GM21786 (cell line): ENCODE measurements at regions not wholly inside any gene's neighbourhood (a gene's known extent, or its start where the extent isn't known, plus 50 kb on each side); places are given as distances from the start of the nearest gene placed in this dataset.
"Not testable (repeated sequence)": the region's sequence is repeated elsewhere in the genome, so short reads cannot be mapped to it uniquely, and the experiment has no call there.

Experiments used
- ATAC-seq: cut with Tn5 transposase; IDR thresholded peaks from one replicate; pipeline ENCODE4 v1.9.1; 2021; ENCODE audit not compliant: unreplicated experiment

DNA sequence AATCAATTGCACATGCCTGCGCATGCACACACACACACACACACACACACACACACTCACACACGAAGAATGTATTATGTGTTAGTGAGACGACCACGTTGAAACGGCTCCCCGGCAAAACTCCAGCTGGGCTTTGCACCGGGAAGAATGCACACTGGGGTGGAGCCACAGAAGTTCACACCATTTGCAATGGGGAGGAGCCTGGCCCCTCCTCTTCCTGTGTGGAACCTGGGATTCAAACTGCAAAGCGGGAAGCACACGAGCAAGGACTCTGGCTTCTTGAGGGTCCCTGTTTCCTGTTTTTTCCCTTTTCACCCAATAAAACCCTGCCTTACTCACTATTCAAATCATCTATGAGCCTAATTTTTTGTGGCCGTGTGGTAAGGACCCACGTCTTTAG, 304.0 kb upstream of the TMEFF2 start:
- no peak for ATAC-seq

DNA sequence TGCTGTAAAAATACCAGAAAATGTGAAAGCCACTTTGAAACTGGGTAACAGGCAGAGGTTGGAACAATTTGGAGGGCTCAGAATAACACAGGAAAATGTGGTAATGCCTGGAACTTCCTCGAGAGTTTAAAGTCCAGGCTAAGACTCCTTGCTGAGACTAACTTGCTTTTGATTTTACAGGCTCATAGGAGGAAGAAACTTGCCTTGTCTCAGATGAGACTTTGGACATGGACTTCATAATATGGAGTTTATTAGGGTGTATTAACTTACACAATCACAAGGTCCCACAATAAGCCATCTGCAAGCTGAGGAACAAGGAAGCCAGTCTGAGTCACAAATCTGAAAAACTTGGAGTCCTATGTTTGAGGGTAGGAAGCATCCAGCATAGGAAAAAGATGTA, 293.4 kb upstream of the TMEFF2 start:
- not testable (repeated sequence) for ATAC-seq

DNA sequence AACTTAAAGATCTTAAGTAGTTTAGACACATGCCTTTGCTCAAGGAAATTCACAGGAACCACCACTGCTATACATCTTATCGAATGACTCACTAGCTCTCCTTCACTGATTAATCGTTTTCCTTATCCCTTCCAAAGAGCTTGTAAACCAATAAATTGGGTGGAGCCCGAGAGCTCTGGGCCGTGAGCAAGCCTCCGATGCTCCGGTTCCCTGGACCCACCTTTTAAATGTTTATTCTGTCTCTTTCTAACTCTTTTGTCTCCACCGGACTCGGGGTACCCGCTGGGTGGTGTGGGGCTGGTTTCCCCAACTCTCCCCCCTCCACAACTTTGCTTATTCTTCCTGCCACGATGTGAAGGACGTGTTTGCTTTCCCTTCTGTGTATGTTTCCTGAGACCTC, 292.9 kb upstream of the TMEFF2 start:
- no peak for ATAC-seq

DNA sequence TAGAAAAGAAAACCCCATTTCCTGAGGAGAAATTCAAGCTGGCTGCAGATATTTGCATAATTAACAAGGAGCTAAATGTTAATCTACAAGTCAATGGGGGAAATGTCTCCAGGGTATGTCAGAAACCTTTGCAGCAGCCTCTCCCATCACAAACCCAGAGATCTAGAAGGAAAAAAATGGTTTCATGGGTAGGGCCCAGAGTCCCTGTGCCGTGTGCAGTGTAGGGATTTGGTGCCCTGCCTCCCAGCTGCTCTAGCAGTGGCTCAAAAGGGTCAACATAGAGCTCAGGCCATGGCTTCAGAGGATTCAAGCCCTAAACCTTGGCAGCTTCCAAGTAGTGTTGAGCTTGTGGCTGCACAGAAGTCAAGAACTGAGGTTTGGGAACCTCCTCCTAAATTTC, 290.2 kb upstream of the TMEFF2 start:
- ATAC-seq: no peak

DNA sequence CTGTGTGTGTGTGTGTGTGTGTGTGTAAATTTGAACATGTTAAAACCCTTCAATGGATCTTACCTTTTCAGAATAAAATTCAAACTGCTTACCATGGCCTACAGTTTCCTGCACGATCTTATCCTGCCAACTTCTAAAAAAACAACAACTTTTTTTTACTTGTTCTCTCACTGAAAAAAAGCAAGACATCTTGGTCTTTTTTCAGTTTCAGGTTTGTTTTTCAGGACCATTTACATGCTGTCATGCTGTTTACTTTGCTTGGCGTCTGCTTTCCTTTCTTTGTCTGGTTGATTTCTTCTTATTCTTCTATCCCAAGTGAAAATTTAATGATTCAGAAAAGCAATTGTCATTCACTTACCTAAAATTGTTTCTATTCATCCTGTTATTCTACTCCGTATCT, 286.3 kb upstream of the TMEFF2 start:
- ATAC-seq: no peak

DNA sequence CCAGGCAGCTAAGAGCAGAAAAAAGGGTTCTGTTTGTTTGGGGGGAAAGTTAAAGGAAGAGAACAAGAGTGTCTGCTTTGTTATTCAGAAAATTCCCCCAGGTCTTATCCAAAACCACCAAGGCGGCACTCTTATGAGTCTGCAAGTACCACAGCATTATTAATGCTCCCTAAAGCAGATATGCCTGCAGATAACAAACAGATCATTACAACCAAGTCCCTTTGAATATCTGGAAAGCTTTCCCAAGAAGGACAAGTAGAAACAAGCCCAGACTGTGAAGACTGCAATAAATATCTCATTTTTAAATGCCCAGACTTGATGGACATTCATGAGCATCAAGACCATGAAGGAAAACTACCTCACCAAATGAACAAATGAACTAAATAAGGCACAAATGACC, 278.6 kb upstream of the TMEFF2 start:
- ATAC-seq: no peak

DNA sequence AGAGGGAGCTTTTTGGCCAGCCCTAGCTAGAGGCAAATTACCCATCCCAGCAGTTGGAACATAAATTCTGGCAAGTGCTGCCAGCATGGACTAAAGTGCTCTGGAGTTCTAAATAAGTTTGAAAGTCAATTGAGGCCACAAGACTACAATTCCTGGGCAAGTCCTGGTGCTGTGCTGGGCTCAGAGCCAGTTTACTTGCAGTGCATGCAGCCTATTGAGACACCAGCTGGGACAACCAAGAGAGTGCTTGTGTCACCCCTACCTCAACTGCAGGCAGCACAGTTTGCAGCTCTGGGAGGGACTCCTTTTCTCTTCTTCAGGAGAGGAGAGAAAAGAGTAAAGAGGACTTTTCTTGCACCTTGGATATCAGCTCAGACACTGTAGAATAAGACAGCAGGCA, 277.2 kb upstream of the TMEFF2 start:
- no peak for ATAC-seq

DNA sequence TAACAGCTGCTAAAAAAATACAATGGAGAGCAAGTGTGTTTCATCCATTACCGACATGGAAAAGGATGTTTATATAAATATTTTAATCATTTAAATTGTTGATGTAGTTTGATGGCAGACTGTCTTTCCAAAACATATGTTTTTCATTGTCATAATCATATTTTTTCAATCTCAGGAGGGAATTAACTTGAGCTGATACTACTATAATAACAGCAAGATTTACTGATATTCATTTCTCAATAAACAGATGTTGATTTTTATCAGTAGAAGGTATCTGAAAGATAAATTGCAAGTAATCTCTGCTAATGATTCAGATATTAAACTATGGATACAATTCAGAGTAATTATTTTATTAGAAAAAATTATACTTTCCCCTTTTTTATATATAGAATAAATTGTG, 274.9 kb upstream of the TMEFF2 start:
- no peak for ATAC-seq

DNA sequence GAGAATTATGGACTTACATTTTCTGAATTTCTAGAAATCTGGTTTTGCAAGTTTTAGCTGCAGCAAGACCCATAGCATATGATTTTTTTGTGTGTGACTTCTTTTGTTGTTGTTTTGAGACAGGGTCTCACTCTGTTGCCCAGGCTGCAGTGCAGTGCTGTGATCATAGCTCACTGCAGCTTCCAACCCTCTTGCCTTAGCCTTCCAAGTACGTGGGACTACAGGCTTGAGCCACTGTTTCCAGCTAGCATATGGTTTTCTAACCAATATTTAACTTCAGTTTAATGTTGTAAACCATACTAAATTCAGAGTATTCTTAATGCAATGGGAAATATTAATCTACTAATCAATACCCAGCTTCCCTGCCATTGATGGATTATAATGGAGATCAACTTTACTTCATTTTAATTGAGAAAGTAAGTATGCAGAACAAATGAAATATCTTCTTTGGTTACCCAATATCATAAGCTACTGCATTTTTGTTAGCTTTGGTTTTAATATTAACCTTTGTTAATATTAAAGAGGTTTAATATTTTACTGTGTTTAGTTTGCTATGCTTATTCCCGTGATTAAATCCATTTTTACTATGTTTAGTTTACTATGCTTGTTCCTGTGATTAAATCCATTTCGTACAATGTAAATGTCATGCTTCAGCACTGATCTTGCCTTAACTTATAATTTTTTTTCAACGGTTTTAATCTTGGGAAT, 273.4 kb upstream of the TMEFF2 start:
- no peak for ATAC-seq

DNA sequence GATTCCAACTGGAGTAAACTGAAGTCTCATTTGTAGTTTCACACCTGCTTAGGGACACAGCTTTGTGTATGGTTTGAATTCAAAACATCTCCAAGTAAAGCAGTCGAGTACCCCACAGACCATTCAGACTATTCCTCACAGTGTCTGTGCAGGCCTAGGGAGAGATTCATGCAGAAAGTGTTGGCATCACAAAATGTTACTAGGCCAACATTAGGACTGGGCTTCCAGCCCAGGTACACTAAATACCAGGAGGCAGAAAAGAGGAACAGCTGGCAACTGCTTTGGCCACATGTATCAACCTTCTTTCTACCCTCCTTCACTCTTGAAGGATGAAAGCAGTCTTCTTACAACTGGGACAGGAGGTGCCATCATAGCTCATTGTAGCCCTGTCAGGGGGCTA, 270.4 kb upstream of the TMEFF2 start:
- no peak for ATAC-seq

DNA sequence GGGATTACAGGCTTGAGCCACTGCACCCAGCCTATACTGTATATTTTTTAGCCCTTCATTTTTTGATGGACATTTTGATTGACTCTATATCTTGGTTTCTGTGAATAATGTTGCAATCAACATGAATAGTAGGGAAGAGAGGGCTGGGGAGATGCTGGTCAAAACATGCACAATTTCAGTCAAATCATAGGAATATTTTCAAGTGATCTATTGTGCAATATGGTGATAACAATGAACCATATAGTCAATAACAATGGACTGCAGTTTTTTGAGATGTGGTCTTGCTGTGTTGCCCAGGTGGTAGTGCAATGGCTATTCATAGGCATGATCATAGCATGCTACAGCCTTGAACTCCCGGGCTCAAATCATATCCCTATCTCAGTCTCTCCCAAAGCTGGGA, 264.7 kb upstream of the TMEFF2 start:
- no peak for ATAC-seq

DNA sequence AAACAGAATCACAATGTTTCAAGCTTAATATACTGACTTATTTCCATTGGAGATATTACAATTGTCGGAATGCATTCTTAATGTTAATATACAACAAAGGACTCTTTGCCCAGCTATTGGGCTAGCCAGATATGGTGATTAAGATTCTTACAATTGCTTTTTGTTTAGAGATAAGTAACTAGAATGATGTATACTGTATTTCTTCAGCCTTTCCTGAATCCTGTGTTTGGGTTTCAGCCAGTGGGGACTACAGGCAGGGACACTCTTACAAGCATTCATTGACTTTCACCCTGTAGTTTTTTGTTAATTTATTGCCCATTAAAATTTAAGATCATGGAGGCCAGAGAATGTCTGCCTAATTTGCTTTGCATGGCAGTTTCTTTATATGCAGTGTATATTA, 254.1 kb upstream of the TMEFF2 start:
- no peak for ATAC-seq

DNA sequence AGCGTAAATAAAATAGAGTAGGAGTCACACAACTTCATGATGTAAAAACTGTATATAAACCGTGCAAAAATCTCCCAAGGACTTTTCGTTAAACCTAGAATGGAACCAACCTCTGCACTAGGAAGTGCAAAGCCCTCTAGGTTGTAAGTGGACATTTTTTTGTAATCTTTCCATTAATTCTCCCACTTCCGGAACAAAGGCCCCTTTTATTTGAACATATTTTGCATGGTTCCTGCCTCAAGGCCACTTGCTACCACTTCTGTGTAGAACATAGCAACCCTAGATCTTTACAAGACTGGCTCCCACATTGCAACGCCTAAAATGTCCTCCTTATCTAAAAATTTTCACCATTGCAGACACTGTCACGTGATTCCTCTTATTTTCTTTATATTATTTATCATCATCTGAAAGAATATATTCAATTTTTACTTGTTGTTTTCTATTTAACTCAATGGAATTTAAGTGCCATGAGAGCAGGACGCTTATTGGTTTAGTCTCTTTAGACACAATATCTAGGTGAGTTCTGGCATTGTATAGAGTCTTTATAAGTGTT, 249.6 kb upstream of the TMEFF2 start:
- ATAC-seq: no peak

DNA sequence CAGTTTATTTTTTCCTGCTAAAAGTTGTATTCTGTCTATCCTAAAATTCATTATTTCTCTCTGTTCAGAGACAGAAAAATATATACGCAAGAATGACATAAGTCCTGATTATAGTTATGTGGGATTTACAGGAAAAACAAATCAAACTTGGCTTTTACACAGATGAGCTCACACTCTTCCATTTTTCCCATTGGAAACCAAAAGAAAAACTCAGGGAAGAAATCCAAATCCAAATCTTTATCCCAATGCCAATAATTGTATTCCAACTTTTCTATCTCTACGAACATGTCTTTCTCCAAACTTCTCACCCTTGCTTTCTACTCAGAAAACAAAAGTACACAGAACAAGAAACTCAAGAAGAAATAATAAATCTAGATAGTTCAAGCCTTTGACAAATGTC, 249.1 kb upstream of the TMEFF2 start:
- no peak for ATAC-seq

DNA sequence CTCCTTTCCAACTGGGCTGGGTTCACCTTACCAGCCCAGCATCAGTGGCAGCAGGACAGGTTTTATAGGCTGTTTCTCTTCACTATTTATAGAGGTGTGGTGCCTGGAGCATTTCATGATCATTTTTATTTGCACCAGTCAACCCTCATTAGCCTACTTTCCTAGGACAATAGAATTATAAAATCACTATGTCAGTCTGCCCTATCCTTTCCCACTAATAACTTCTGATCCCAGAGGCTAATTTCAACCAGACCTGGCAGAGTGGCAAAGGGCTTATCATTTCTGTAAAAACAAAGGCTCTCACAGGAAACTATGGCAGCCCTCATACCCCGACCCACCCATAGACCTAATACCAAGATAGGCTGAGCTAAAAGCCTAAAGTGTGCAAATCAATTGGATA, 243.5 kb upstream of the TMEFF2 start:
- no peak for ATAC-seq

DNA sequence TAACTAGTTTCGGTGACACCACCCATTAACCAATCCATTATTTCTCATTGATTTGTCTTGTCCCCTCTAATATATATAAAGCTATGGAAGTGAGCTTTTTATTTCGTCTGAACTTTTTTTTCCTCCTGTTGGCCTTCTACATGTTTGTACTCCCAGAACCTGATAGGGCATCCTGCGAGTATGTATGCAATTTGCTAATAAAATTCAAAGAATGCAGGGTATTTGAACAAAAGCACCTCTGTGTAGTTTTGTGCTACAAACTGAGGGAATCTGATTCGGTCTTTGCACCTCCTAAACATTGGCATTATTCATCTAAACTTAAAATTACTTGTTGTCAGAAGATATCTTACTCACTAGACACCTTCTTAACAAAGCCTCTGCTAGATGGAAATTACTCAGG, 242.9 kb upstream of the TMEFF2 start:
- no peak for ATAC-seq

DNA sequence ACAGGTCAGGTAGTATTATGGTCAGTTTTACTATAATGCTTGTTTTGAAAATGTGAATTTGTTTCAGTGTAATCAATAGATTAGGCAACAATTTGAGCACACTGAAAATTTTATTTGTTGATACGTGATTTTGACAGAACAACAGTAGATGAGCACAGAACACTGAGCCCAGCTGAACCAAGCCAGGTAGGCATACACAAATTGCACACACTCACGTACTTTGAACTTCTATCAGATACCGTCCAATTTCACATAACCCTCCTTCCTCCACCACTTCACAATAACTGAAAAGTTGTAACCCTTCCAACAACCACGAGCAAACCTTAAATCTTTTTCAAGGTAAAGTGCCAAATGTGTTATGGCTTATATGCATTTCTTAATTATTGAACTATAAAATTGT, 229.5 kb upstream of the TMEFF2 start:
- no peak for ATAC-seq

DNA sequence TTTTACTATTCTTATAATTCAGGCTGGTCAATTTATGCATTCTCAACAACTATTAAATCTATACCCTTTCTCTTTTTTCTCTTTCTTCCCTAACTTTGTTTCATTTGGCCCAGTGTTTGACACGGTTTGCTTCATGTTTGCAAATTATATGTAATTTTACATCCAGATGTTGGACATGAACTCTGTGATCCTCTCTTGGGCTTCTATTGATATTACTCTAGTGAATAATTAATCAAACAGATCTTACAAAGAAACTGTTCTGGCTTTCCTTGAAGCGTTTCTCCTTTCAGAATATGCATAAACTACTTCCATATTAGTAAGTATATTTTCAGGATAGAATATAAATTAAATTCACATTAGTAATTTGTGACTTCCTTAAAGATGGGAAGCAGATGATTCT, 225.1 kb upstream of the TMEFF2 start:
- ATAC-seq: no peak

DNA sequence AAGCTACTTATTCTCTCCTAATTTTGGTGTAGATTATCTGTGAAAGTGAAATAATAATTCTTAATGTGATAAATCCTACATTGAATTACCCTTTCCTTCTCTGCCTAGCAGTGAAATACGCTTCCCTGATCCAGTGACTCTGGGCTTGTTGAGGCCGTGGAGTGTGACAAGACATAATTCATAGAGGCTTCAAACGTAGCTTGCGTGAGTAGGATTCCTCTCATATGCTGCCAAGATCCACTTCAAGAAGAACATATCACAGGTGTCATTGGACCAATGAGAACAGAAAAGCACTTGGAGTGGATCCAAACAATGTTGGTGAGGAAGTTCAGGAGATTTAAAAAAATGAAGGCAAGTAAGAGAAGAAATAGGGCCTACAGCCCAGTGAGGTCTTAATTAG, 221.3 kb upstream of the TMEFF2 start:
- no peak for ATAC-seq

DNA sequence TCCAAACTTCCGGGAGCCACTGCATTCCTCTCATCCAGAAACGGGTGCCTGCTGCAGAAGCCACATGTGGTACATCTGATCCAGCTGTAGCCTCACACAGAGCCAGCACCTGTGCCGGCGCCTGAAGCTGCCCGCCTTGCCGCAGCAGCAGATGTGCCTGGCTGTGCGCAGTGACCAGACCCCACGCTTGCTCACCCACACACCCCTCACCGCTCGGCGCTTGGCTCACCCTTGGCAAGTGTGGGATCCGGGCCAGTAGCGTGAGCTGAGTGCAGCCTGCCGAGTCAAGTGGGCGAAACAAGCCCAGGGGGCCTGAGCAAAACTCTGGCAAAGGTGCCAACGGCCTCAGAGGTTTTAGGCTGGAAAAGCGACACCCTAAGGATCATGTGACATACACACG, 220.1 kb upstream of the TMEFF2 start:
- ATAC-seq: no peak

DNA sequence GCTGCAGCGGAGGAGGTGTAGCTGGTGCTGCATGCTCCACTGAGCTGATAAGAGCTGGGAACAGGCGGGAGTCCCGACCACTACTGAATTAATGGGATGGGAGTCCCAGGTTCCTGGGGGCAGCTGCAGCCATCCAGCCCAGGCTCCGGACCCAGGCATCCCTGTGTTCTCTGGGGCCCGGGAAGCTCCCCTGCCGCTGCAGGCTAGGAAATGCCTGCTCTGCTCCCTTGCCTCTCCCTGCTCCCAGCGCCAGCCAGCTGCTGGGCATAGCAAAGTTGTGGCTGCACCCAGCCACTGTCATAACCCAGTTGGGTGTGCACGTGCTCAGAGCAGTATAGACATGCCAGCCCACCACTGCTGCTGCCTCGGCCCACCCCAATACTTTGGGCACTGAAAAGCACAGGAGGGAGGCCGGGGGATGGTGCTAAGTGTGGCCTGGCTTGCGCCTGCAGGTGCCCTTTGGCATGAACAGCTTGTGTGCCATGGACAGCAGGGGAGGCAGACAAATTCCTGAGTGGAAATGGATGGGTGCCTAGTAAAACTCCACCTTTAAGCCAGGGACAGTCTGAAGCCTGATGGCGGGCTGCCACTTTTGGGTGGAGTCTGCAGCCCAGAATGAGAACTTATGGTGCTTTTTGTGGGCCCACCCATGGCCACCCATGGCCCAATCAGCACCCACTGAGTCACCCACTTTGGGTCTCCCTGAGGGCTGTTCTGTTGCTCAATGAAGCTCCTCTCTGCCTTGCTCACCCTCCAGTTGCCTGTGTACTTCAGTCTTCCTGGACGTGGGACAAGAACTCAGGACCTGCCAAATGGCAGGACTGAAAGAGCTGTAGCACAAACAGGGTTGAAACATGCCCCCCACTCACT, 219.3 kb upstream of the TMEFF2 start:
- ATAC-seq: no peak

DNA sequence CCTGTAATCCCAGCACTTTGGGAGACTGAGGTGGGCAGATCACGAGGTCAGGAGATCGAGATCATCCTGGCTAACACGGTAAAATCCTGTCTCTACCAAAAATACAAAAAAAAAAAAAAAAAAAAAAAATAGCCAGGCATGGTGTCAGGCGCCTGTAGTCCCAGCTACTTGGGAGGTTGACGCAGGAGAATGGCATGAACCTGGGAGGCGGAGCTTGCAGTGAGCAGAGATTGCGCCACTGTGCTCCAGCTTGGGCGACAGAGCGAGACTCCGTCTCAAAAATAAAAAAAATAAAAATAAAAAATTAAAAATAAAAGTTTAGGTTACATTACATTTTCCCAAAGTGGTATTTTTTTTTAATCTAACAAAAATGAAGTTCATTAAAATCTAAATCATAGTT, 218.1 kb upstream of the TMEFF2 start:
- ATAC-seq: not testable (repeated sequence)
